ENCODE measurements at regions not wholly inside any gene's neighbourhood (a gene's known extent, or its start where the extent isn't known, plus 50 kb on each side); places are given as distances from the start of the nearest gene placed in this dataset.

DNA sequence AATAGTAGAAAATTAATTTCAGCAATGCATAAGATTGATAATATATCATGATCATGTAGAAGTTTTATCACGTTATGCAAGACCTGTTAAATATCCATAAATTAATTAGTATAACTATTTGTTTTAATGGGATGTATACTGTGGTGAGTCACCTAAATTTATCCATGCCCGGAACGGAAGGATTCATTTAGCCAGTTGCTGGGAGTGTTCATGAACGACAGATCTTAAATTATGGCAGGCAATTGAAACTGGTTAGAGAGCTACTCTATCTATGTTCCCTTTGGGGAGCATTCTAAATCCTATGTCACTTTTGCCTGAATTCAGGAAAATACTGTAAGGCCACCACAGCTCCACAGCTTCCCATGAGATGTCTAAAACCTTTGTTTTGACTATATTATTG, 1950.5 kb upstream of the AGA start:
- TF ChIP-seq HDGF (IDR thresholded peaks at IDR 0.05): no peak
- TF ChIP-seq ZNF622 (IDR thresholded peaks at IDR 0.05): no peak
- TF ChIP-seq, protein P1, sequence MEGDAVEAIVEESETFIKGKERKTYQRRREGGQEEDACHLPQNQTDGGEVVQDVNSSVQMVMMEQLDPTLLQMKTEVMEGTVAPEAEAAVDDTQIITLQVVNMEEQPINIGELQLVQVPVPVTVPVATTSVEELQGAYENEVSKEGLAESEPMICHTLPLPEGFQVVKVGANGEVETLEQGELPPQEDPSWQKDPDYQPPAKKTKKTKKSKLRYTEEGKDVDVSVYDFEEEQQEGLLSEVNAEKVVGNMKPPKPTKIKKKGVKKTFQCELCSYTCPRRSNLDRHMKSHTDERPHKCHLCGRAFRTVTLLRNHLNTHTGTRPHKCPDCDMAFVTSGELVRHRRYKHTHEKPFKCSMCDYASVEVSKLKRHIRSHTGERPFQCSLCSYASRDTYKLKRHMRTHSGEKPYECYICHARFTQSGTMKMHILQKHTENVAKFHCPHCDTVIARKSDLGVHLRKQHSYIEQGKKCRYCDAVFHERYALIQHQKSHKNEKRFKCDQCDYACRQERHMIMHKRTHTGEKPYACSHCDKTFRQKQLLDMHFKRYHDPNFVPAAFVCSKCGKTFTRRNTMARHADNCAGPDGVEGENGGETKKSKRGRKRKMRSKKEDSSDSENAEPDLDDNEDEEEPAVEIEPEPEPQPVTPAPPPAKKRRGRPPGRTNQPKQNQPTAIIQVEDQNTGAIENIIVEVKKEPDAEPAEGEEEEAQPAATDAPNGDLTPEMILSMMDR (IDR thresholded peaks at IDR 0.05 in 2 of 3, conservative IDR thresholded peaks at IDR 0.05 in 1 of 3; ENCODE audit: control insufficient read depth in 2 of 3, extremely low read depth in 1 of 3, insufficient read depth in 1 of 3, low read depth in 3 of 3, low read length in 3 of 3): no peak
- no peak for TF ChIP-seq NR2C2 (IDR thresholded peaks at IDR 0.05; ENCODE audit: borderline replicate concordance, control insufficient read depth, insufficient read length, low read depth)
- no peak for TF ChIP-seq RFX5 (IDR thresholded peaks at IDR 0.05; ENCODE audit: low read depth, low read length)
- no peak for TF ChIP-seq BHLHE40 (IDR thresholded peaks at IDR 0.05; ENCODE audit: borderline replicate concordance in 1 of 2, low read depth in 2 of 2, low read length in 1 of 2)
- TF ChIP-seq PML (IDR thresholded peaks at IDR 0.05; ENCODE audit: low read length): no peak
- no peak for TF ChIP-seq HCFC1 (IDR thresholded peaks at IDR 0.05; ENCODE audit: low read length)
- TF ChIP-seq POLR2AphosphoS5 (IDR thresholded peaks at IDR 0.05; ENCODE audit: low read length): no peak
- no peak for TF ChIP-seq CREM (IDR thresholded peaks at IDR 0.05; ENCODE audit: low read depth)
- TF ChIP-seq SIX5 (IDR thresholded peaks at IDR 0.05; ENCODE audit: low read depth, low read length, severe bottlenecking): no peak

Data from GM12878 (cell line).